ENCODE measurements at regions not wholly inside any gene's neighbourhood (a gene's known extent, or its start where the extent isn't known, plus 50 kb on each side); places are given as distances from the start of the nearest gene placed in this dataset.

GRCh38 chr14:89674240-89674639 lies 257.2 kb upstream of the FOXN3 start:
- H3K79me2 ChIP-seq (ENCODE audit: low read length): no peaks in the 10 kb centered on the region

DNA sequence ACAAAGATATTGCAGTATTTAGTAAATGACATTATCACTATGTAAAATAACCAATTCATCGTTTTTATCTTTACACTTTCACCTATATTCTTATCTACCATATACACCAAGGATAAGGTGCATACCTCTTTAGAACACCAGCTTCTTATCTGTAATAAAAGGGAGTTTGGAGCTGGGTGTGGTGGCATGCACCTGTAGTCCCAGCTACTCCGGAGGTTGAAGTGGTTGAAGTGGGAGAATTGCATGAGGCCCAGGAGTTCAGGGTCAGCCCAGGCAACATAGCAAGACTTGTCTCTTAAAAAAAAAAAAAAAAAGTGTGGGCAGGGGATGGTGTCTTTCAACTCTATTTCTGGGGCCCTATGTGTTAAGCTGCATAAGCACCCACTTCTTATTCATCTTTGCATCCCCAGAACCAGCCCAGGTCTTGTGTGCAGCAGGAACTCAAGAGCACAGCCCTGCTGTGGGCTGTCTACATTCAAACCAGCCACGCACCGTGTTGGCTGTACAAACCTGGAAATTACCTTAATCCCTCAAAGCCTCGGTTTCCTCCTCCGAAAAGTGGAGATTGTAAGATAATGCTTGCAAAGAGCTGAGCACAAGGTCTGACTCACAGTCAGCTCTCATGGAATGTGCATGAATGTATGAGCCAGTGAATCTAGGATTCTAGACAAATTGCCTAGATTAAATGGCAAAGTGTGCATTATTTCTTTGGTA lies 256.6 kb upstream of the FOXN3 start:
- H3K36me3 ChIP-seq (replicated peaks; ENCODE audit: low read depth, low read length): no peaks in the 10 kb centered on the region
- no peak overlapping the region for H3K27ac ChIP-seq (ENCODE audit: low read length)
- no peaks in the 10 kb centered on the region for H3K4me1 ChIP-seq (ENCODE audit: low read length)
- no peaks in the 10 kb centered on the region for H3K9me3 ChIP-seq (ENCODE audit: insufficient read depth, low read length)
- no peak overlapping the region for H3K4me3 ChIP-seq (ENCODE audit: low read length)
- TF ChIP-seq CTCF (IDR thresholded peaks at IDR 0.05; ENCODE audit: low read depth, low read length): no peak
- H3K4me2 ChIP-seq (ENCODE audit: low read length): no peak overlapping the region
- H3K79me2 ChIP-seq (ENCODE audit: low read length): no peaks in the 10 kb centered on the region
- H3K9ac ChIP-seq (ENCODE audit: low read length): no peak overlapping the region
- H4K20me1 ChIP-seq (ENCODE audit: insufficient read depth, low read length): no peaks in the 10 kb centered on the region
- no peaks in the 10 kb centered on the region for H3K27me3 ChIP-seq (ENCODE audit: low read depth, low read length)
- H2AFZ ChIP-seq (ENCODE audit: low read depth, low read length): no peak overlapping the region

More at GRCh38 chr14:89674240-89674639, 257.2 kb upstream of the FOXN3 start:
- Histone ChIP-seq H3K4me1 (ENCODE audit: low read length) (no peaks in the 10 kb centered on the region), H3K4me2 (ENCODE audit: low read length) (no peak overlapping the region), H3K27me3 (ENCODE audit: low read depth, low read length) (no peaks in the 10 kb centered on the region), H4K20me1 (ENCODE audit: insufficient read depth, low read length) (no peaks in the 10 kb centered on the region), H3K9me3 (ENCODE audit: insufficient read depth, low read length) (no peaks in the 10 kb centered on the region), H2AFZ (ENCODE audit: low read depth, low read length) (no peak overlapping the region), H3K27ac (ENCODE audit: low read length) (no peak overlapping the region), H3K4me3 (ENCODE audit: low read length) (no peak overlapping the region), H3K9ac (ENCODE audit: low read length) (no peak overlapping the region), H3K36me3 (replicated peaks; ENCODE audit: low read depth, low read length) (no peaks in the 10 kb centered on the region)
- TF ChIP-seq EZH2phosphoT487 (IDR thresholded peaks at IDR 0.05; ENCODE audit: low read depth) (no peak), CTCF (IDR thresholded peaks at IDR 0.05; ENCODE audit: low read depth, low read length) (no peak)

DNA sequence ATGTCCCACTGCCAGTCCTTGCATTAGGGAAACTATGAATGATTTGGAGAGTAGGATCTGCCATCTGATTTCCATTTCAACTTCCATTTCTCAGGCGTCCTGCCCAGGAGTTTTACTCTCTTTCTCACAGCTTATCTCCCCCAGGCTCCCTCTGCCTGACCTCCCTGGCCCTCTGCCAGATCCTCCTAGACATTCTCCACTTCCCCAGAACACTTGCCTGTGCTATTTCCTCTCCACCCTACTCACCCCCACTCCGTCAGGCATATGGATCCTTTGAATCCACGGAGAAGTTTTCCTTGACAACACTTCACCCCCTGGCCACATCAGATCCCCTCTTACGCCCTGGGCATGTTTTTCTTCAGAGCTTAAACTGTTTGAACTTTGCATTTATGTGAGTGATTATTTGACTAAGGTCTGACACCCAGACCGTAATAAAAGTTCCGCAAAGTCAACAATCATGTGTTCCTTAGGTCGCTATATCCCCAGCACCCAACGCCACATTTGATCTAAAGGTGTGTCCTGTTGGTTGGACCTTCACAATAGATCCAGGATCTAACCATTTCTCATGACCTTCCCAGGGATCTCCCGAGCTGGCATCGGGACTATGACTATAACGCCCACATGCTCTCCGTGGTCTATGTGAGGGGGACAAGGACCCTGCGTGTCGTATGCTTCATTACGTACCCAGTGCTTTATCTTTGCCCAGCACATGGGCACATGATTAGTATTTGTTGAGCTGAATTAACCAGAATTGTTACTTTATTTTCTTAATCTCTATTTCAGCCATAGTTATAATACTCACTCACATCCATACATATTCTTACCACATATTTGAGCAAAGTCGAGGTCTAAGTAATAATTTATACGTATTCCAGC lies 255.8 kb upstream of the FOXN3 start:
- Histone ChIP-seq H3K4me2 (ENCODE audit: low read length) (no peak overlapping the region), H4K20me1 (ENCODE audit: insufficient read depth, low read length) (no peaks in the 10 kb centered on the region), H3K9me3 (ENCODE audit: insufficient read depth, low read length) (no peaks in the 10 kb centered on the region), H3K79me2 (ENCODE audit: low read length) (no peaks in the 10 kb centered on the region), H3K4me1 (ENCODE audit: low read length) (no peaks in the 10 kb centered on the region), H3K27ac (ENCODE audit: low read length) (no peak overlapping the region), H2AFZ (ENCODE audit: low read depth, low read length) (no peak overlapping the region), H3K27me3 (ENCODE audit: low read depth, low read length) (no peaks in the 10 kb centered on the region), H3K4me3 (ENCODE audit: low read length) (no peak overlapping the region), H3K9ac (ENCODE audit: low read length) (no peak overlapping the region), H3K36me3 (replicated peaks; ENCODE audit: low read depth, low read length) (no peaks in the 10 kb centered on the region)
- TF ChIP-seq EZH2phosphoT487 (IDR thresholded peaks at IDR 0.05; ENCODE audit: low read depth) (no peak), CTCF (IDR thresholded peaks at IDR 0.05; ENCODE audit: low read depth, low read length) (no peak)

- Histone ChIP-seq H3K4me3 (ENCODE audit: low read length) (no peak overlapping the region), H3K4me2 (ENCODE audit: low read length) (no peak overlapping the region), H3K27me3 (ENCODE audit: low read depth, low read length) (no peaks in the 10 kb centered on the region), H3K4me1 (ENCODE audit: low read length) (no peaks in the 10 kb centered on the region), H2AFZ (ENCODE audit: low read depth, low read length) (no peak overlapping the region), H3K36me3 (replicated peaks; ENCODE audit: low read depth, low read length) (no peaks in the 10 kb centered on the region), H3K27ac (ENCODE audit: low read length) (no peak overlapping the region), H3K79me2 (ENCODE audit: low read length) (no peaks in the 10 kb centered on the region), H3K9me3 (ENCODE audit: insufficient read depth, low read length) (no peaks in the 10 kb centered on the region), H3K9ac (ENCODE audit: low read length) (no peak overlapping the region), H4K20me1 (ENCODE audit: insufficient read depth, low read length) (no peaks in the 10 kb centered on the region)
- no peak for TF ChIP-seq CTCF (IDR thresholded peaks at IDR 0.05; ENCODE audit: low read depth, low read length)
- no peak for TF ChIP-seq EZH2phosphoT487 (IDR thresholded peaks at IDR 0.05; ENCODE audit: low read depth)
Measured at GRCh38 chr14:89669193-89669592, 252.2 kb upstream of the FOXN3 start.

Measured in OCI-LY3 (cell line).